ENCODE measurements at regions not wholly inside any gene's neighbourhood (a gene's known extent, or its start where the extent isn't known, plus 50 kb on each side); places are given as distances from the start of the nearest gene placed in this dataset.

DNA sequence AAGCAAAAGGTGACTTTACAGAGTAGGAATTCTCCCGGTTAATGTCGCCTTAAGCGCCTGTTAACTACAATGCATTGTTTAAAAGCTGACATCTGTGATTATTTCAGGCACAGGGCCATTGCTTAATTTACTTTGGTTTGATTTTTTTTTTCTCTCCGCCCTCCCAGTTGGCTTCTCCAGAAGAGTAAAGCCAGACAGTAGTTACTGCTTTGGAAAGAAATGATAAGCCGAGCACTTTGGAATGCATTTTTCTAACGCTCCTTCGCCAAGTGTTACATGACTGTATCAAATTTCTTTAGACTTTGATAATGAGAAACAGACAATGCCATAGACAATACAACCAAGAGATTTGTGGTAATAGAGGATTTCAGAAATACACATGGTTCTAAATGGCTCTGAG lies 383.0 kb upstream of the TENM3 start:
- DNase-seq (ENCODE audit: low read depth): no peak
- H3K4me3 ChIP-seq (ENCODE audit: low read depth, low read length): no peak overlapping the region
- TF ChIP-seq, protein P1, sequence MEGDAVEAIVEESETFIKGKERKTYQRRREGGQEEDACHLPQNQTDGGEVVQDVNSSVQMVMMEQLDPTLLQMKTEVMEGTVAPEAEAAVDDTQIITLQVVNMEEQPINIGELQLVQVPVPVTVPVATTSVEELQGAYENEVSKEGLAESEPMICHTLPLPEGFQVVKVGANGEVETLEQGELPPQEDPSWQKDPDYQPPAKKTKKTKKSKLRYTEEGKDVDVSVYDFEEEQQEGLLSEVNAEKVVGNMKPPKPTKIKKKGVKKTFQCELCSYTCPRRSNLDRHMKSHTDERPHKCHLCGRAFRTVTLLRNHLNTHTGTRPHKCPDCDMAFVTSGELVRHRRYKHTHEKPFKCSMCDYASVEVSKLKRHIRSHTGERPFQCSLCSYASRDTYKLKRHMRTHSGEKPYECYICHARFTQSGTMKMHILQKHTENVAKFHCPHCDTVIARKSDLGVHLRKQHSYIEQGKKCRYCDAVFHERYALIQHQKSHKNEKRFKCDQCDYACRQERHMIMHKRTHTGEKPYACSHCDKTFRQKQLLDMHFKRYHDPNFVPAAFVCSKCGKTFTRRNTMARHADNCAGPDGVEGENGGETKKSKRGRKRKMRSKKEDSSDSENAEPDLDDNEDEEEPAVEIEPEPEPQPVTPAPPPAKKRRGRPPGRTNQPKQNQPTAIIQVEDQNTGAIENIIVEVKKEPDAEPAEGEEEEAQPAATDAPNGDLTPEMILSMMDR (IDR thresholded peaks at IDR 0.05; ENCODE audit: control insufficient read depth, extremely low read depth, insufficient read depth): no peak

DNA sequence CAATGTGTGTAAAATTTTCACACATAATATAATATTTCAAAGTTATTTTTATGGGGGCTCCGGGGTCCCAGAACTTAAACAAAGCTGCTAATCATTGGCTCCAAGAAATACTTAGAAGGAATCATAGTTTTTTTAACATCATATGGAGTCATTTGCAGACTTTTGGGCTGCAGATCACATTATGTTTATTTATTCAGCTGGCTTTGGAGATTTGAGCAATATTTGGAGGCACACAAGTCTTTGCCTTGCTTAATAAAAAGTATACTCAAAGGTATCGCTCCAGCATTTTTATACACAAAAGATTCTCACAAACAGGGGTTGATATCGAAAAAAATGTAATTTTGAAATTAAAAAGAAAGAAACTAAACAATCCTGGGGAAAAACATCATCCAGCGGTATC lies 382.5 kb upstream of the TENM3 start:
- H3K4me3 ChIP-seq (ENCODE audit: low read depth, low read length): no peak overlapping the region
- DNase-seq (ENCODE audit: low read depth): no peak
- TF ChIP-seq, protein P1 (IDR thresholded peaks at IDR 0.05; ENCODE audit: control insufficient read depth, extremely low read depth, insufficient read depth): no peak

DNA sequence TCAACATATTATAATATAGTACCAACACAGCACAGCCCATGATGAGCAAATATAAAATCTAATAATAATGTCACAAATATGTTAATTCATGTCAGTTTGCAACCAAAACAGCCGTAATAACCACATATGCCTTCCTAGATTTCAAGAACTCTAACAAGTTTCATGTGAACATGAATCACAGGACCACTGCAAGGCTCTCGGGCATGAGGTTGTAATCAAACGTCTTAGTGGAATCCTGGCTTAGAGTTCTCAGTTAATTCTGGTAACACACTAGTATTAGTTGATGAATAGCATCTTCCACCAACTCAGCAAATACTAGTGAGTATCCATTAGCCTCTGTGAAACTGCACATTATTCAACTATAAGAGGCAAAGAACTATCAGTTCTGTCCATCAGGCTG lies 379.3 kb upstream of the TENM3 start:
- TF ChIP-seq, protein P1 (IDR thresholded peaks at IDR 0.05; ENCODE audit: control insufficient read depth, extremely low read depth, insufficient read depth): no peak
- no peak for DNase-seq (ENCODE audit: low read depth)
- H3K4me3 ChIP-seq (ENCODE audit: low read depth, low read length): no peak overlapping the region

DNA sequence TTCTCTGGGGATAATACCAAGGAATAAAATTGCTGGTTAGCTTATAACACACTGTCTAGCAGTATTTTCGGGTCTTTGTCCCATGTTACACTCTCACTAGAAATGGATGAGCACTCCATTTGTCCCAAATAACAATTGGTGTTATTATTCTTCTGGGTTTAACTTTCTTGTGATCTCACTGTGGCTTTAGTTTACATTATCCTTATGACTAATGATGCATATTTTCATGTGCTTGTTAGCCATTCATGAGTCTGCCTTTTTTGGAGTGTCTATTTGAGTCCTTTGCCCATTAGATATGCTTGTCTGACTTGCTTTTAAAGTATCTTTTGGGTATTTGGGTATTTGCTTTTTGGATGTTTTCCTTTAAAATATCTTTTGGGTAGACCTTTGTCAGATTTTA lies 372.9 kb upstream of the TENM3 start:
- TF ChIP-seq, protein P1 (IDR thresholded peaks at IDR 0.05; ENCODE audit: control insufficient read depth, extremely low read depth, insufficient read depth): no peak
- no peak overlapping the region for H3K4me3 ChIP-seq (ENCODE audit: low read depth, low read length)
- no peak for DNase-seq (ENCODE audit: low read depth)

DNA sequence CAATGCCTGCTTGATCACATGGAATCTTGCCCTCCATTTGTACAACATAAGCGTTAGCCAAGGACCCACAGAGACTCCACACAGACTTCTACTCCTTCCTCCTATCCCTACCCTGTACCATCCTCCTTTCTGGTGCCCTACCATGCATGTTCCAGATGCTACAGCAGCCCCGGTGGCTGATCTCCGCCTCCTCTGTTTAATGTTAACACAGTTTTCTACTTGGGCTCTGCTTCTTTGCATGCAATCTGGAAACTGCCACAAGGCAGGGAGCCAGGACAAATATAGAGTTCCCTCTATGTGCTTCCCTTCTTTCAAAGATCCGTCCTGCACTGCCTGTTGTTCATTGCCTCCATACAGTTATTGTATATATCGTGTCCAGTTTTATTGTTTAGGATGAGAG lies 368.6 kb upstream of the TENM3 start:
- TF ChIP-seq, protein P1 (IDR thresholded peaks at IDR 0.05; ENCODE audit: control insufficient read depth, extremely low read depth, insufficient read depth): no peak
- no peak overlapping the region for H3K4me3 ChIP-seq (ENCODE audit: low read depth, low read length)
- no peak for DNase-seq (ENCODE audit: low read depth)

DNA sequence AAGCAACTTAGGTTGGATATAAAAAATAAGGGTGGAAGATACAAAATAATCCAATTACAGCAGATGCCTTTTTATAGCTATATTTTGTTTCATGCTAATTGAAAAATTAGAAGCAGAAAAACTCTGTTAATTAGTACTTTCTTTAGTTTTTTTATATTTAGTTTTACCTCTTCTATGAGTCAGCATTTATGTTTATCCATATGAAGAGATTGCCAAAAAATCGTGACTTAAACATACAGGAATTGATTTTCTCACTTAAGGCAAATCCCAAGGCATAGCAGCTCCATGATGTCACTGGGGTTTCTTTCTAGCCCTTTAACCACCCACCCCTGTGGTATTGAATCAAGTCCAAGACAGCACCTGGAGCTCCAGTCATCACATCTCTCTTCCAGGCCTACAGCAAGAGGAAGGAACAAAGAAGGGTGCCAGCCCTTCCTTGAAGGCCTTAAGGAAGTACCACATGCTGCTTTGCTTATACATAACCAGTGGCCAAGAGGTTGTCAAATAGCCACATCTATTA lies 365.8 kb upstream of the TENM3 start:
- TF ChIP-seq, protein P1 (IDR thresholded peaks at IDR 0.05; ENCODE audit: control insufficient read depth, extremely low read depth, insufficient read depth): no peak
- no peak for DNase-seq (ENCODE audit: low read depth)
- H3K4me3 ChIP-seq (ENCODE audit: low read depth, low read length): no peak overlapping the region

DNA sequence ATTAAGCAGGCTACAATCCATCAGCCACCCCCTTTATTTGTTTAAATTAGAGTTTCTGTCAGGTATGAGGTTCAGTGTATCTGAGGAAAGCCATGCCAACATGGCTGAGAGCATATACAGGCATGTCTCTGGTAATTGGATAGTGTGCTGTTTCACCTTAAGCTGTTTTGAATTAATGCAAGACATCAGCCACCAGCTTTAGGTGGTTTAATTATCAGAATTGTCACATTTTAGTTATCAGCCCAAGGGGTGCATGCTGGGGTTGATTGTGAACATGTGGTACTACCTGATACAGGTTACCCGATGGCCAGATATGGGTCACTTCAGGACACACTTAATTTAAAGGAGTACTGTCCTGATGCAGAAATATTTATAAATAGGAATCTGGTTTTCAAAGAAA lies 353.2 kb upstream of the TENM3 start:
- TF ChIP-seq, protein P1 (IDR thresholded peaks at IDR 0.05; ENCODE audit: control insufficient read depth, extremely low read depth, insufficient read depth): no peak
- no peak for DNase-seq (ENCODE audit: low read depth)
- no peak overlapping the region for H3K4me3 ChIP-seq (ENCODE audit: low read depth, low read length)

All from LNCaP clone FGC (cell line).